HG02870 (cell line): ENCODE measurements at regions not wholly inside any gene's neighbourhood (a gene's known extent, or its start where the extent isn't known, plus 50 kb on each side); places are given as distances from the start of the nearest gene placed in this dataset.

Experiments used
- ATAC-seq: cut with Tn5 transposase; IDR thresholded peaks from one replicate; pipeline ENCODE4 v1.9.1; 2021; ENCODE audit warnings: mild to moderate bottlenecking, moderate library complexity; ENCODE audit not compliant: unreplicated experiment

DNA sequence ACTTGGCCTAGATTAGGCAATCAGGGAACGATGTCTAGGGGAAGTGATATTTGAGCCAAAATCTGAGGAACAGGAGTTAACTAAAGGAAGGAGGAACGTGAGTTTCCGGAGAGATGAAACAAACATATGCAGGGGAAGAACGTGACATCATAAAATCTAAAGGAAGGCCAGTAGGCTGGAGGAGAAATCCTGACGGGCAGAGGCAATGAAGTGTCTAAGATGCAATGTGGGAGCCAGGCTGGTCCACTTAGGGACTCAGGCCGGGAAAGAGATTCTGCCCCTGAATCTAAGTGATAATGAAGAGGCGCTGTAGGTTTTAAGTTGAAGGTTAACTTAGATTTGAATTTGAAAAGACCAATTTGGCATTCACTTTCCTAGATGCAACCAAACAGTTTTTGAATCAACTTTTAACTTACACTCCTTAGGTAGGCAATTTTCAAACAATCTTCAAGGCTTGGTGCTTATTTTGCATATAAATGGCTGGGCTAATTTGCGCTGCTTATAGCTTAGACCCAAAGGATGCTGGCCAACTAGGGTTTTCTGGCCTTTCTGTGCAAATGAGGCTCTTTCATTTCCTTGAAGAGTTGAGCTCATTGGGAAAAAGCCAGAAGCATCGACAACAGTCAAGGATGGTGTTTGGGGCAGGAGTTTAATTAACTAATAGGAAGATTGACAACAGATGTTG, 221.7 kb downstream of the SOX11 start:
- no peak for ATAC-seq

- ATAC-seq: no peak
Measured at GRCh38 chr2:5914811-5915611, 222.8 kb downstream of the SOX11 start.

DNA sequence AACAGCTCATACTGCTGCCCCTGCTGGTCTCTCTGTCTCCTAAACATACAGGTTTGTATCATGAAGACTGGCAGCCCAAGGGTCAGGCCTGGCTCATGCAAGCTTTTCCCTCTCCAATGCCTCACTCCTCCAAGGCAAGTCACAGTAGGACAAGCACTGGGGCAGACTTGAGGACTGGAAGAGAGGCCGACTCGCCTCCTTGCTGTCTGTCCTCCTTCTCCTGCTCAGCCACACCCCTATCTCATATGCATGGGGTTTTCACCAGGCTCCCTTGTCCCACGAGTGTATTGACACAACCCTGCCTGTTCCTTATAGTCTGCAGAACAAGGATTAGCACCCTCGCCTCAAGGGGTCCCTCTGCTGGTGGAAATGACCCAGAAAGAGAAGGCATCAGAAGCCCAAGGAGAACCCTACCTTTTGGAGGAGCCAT, 223.7 kb downstream of the SOX11 start:
- no peak for ATAC-seq

DNA sequence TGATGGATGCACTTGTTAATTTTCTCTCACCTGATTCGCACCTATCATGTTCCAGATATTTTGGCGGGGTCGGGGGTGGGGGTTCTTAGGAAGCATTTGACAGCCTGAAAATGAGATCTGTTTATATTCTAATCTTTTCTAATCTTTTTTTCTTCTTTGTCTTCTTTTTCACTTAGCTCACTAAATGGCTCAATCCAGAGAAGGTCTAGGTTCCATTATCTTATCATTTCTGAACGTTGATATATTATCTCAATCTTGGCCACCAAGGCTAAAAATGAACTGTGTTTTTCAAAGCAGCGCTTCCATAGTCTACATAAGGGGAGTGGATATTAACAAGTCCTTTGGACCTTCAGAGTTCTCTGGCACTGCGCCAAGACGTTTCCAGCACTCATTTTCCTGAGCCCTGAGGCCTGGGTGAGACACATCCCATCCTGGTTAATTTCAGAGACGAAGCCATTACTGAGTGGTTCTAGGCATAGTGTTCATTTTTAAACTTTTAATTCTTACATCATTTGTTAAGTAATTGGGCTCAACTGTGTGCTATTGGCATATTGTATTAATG, 229.0 kb downstream of the SOX11 start:
- no peak for ATAC-seq

GRCh38 chr2:5923957-5924945, 232.1 kb downstream of the SOX11 start:
- no peak for ATAC-seq

GRCh38 chr2:5925604-5926003, 233.4 kb downstream of the SOX11 start:
- ATAC-seq: no peak

DNA sequence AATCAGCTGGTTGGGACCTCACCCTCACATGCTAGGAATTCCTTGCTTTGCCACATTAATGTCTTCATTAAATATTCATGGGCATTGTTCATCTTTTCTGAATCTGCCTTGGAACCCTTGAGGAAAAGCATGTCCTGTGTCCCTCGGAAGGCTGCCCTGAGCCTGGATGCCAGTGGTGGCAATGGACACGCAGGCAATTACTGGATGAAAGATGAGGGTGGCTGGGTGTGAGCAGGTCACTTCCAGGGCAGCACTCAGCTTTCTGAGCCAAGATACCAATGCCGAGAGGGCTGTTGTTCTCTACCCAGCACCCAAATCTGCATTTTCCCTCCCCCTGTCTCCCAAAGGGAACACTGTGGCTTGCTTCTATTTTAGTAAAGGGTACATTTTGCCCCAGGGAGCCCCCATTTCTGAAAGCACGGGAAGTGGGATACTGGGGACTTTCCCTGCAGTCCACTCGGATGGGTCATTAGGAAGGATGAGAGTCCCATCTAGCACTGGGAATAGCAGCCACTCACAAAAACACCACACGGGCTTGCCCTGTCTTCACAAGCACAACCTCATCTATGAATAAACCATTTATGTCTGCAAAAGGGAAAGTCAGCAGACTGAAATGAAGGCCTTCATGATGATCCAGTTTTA, 234.8 kb downstream of the SOX11 start:
- ATAC-seq: no peak

- no peak for ATAC-seq
Measured at GRCh38 chr2:5932556-5933469, 240.6 kb downstream of the SOX11 start.

DNA sequence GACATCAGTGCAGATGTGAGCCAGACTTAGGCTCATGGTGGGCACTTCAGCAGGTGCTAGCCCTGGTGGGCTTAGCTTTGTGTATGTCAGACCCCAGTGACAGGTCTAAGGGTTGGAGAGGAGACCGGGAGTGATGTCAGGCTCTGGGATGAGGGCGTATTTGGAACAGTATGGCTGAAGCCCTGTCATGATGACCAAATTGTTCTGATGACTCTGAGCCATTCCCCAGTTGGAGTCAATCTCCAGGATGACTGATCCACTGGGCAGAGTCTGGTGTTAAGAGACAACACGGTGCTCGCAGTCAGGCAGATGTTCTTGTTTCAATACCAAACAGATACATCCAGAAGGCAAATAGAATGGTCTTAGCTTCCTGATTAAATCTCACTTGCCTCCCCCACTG, 241.5 kb downstream of the SOX11 start:
- ATAC-seq: no peak

GRCh38 chr2:5937321-5937720, 245.1 kb downstream of the SOX11 start:
- ATAC-seq: no peak

DNA sequence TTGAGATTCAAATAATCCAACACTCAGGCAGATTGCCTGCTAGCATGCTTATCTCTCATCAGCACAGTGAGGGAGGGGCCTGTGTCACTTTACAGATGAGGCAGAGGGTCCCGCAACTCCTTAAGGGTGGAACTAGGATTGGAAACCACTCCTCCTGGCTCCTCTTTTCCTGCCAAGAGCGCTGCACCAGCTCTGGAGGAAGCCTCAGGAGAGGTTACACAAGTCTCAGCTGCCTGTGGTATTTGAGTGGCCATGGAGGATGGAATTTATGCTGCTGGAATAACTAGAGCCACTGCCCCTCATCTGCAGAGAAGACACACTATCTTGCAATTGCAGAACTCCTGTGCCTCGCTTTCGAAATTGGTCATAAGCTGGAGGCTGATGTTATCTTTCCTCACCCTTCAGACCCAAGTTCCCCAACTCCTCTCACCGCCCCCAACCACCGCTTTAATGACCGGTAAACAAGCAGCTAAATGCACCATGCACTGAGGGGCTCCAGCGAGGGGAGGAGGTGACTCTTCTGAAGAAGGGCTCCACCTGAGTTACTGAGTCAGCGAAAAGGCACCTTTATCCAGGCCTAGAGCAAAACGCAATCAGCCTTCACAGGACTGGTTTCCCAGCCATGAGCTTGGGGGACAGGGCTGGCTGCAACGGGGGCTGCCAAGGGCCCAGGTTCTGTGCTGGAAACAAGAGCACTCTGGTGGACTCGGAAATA, 245.8 kb downstream of the SOX11 start:
- ATAC-seq: no peak

GRCh38 chr2:5938566-5938896, 246.3 kb downstream of the SOX11 start:
- ATAC-seq: no peak

- ATAC-seq: no peak
Measured at GRCh38 chr2:5939553-5939952, 247.4 kb downstream of the SOX11 start.

GRCh38 chr2:5940596-5941535, 248.7 kb downstream of the SOX11 start:
- no peak for ATAC-seq

DNA sequence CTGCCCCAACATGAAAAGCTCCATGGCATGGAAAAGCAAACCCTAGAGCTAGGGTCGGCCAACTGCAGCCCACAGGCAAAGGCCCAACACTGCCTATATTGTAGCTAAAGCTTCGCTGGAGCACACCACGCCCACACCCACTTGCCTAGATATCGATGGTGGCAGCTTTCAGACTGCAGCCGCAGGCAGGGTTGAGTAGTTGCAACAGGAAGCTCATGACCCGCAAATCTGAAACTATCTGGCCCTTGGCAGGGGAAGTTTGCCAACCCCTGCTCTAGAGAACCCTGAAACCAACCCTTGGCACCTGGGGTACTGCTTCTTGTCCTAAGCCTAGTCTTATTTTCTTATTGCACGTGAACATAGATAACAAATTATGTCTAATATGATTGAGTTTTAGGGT, 250.0 kb downstream of the SOX11 start:
- ATAC-seq: no peak

- no peak for ATAC-seq
Measured at GRCh38 chr2:5945742-5946141, 253.6 kb downstream of the SOX11 start.

DNA sequence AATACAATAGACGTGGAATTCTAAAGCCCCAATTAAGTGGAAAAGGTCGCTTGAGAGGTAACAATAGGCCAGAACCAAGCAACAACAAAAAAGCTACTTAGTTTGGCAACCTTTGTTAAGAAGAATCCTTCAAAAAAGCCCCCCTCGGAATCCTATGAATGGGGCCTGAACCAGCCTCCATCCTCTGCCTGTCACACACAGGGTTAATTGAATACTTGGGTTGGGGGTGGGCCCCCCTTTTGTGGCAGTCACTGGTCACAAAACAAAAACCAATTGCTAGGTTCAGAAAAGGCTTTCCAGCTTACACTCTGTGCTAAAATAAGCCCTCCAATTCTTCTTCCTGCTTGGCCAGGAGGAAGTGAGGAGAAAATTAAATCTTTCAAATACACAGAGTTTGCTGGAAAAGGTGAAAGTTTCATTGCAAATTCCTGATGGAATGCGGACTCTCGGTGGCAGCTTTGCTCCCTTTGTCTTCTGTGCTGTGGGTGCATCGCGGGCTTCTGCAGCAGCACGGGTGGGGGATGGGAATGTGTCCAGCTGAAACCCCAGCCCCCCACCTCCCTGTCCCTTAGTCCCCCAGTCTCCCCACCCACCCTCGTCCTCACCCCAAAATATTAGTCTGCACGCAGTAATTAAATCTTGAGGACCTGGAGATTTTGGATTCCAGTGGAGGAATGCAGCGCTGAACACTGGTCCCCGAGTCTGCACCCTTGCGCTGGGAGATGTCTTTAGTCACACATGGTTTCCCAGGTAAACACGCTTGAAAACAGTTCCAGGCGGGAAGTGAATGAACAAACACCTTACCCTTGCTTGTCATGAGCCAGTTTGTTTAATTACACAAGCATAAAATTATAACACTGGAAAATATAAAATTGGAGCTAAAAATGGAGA, 254.3 kb downstream of the SOX11 start:
- ATAC-seq: no peak
